ENCODE measurements at regions not wholly inside any gene's neighbourhood (a gene's known extent, or its start where the extent isn't known, plus 50 kb on each side); places are given as distances from the start of the nearest gene placed in this dataset.

- Histone ChIP-seq H3K27ac (no peak overlapping the region), H3K9me3 (no peaks in the 10 kb centered on the region), H3K27me3 (no peaks in the 10 kb centered on the region), H3K4me3 (no peak overlapping the region), H3K4me1 (no peaks in the 10 kb centered on the region), H3K36me3 (no peaks in the 10 kb centered on the region)
- no peak for ATAC-seq
- FAIRE-seq = no peak
- TF ChIP-seq CTCF (IDR thresholded peaks at IDR 0.05) = no peak
- intact Hi-C loops (cut with DNase I) = no loop called here
- no peak for DNase-seq
- WGBS, 2 donors = 87 to 88% methylated on average over 6 of the region's 6 CpGs
Measured at GRCh38 chr4:165766018-165766417, 107.0 kb upstream of the TLL1 start.

- H3K27me3 ChIP-seq = no peaks in the 10 kb centered on the region
- no peak for TF ChIP-seq CTCF (IDR thresholded peaks at IDR 0.05)
- H3K4me3 ChIP-seq = no peak overlapping the region
- FAIRE-seq (no peak), ATAC-seq (no peak), DNase-seq (no peak)
- H3K9me3 ChIP-seq = no peaks in the 10 kb centered on the region
- WGBS, 2 donors = 42 to 43% methylated on average over 2 of the region's 2 CpGs
- H3K36me3 ChIP-seq = no peaks in the 10 kb centered on the region
- no peaks in the 10 kb centered on the region for H3K4me1 ChIP-seq
- intact Hi-C loops (cut with DNase I) = no loop called here
- H3K27ac ChIP-seq = no peak overlapping the region
Measured at GRCh38 chr4:165766976-165767375, 106.1 kb upstream of the TLL1 start.

GRCh38 chr4:165767671-165768070 lies 105.4 kb upstream of the TLL1 start:
- intact Hi-C loops (cut with DNase I) = no loop called here
- Histone ChIP-seq H3K4me3 (no peak overlapping the region), H3K36me3 (no peaks in the 10 kb centered on the region), H3K9me3 (no peaks in the 10 kb centered on the region), H3K27ac (no peak overlapping the region), H3K27me3 (no peaks in the 10 kb centered on the region), H3K4me1 (no peaks in the 10 kb centered on the region)
- no peak for TF ChIP-seq CTCF (IDR thresholded peaks at IDR 0.05)
- WGBS, 2 donors = 72 to 84% methylated on average over 1 of the region's 1 CpG
- no peak for FAIRE-seq
- ATAC-seq = no peak
- DNase-seq = no peak

- H3K9me3 ChIP-seq = no peaks in the 10 kb centered on the region
- no peak overlapping the region for H3K27ac ChIP-seq
- 88% methylated on average over 3 of the region's 3 CpGs for WGBS, 2 donors
- H3K4me1 ChIP-seq = no peaks in the 10 kb centered on the region
- no peaks in the 10 kb centered on the region for H3K27me3 ChIP-seq
- no peak for ATAC-seq
- DNase-seq = no peak
- H3K36me3 ChIP-seq = no peaks in the 10 kb centered on the region
- FAIRE-seq = no peak
- H3K4me3 ChIP-seq = no peak overlapping the region
- intact Hi-C loops (cut with DNase I) = no loop called here
- no peak for TF ChIP-seq CTCF (IDR thresholded peaks at IDR 0.05)
Measured at GRCh38 chr4:165768281-165768680, 104.8 kb upstream of the TLL1 start.

- intact Hi-C loops (cut with DNase I) = no loop called here
- no peak for TF ChIP-seq CTCF (IDR thresholded peaks at IDR 0.05)
- 42 to 53% methylated on average over 1 of the region's 1 CpG for WGBS, 2 donors
- Histone ChIP-seq H3K36me3 (no peaks in the 10 kb centered on the region), H3K27ac (no peak overlapping the region), H3K9me3 (no peaks in the 10 kb centered on the region), H3K4me1 (no peaks in the 10 kb centered on the region), H3K4me3 (no peak overlapping the region), H3K27me3 (no peaks in the 10 kb centered on the region)
- no peak for DNase-seq
- FAIRE-seq = no peak
- no peak for ATAC-seq
Measured at GRCh38 chr4:165774326-165774725, 98.7 kb upstream of the TLL1 start.

Data from pancreas (tissue), 10 donors.